OCI-LY1 (cell line): ENCODE measurements at regions not wholly inside any gene's neighbourhood (a gene's known extent, or its start where the extent isn't known, plus 50 kb on each side); places are given as distances from the start of the nearest gene placed in this dataset.

Experiments
- H2AFZ ChIP-seq: fragments of 200-600 bp; sonication (generic), shearing (Covaris generic); 2 replicates; pipeline ENCODE4 v1.6.0; 2014; ENCODE audit warnings: antibody characterized with exemption, mild to moderate bottlenecking, low read length
- H3F3A ChIP-seq: fragments of 200-600 bp; sonication (generic), shearing (Covaris generic); 2 replicates; pipeline ENCODE4 v1.6.0; 2014; ENCODE audit warnings: mild to moderate bottlenecking, antibody characterized with exemption, low read length, moderate library complexity; ENCODE audit not compliant: insufficient read depth
- H3K27ac ChIP-seq: fragments of 200-600 bp; sonication (generic); 2 replicates; pipeline ENCODE4 v1.5.1; 2014; ENCODE audit warnings: low read length, mixed run types, mild to moderate bottlenecking, low read depth; ENCODE audit not compliant: poor library complexity, severe bottlenecking
- H3K27me3 ChIP-seq: fragments of 200-600 bp; sonication (generic); 2 replicates; pipeline ENCODE4 v1.6.0; 2014; ENCODE audit warnings: antibody characterized with exemption, mild to moderate bottlenecking, low read length, moderate library complexity; ENCODE audit not compliant: insufficient read depth
- H3K36me3 ChIP-seq: fragments of 200-600 bp; sonication (generic); 2 replicates; pipeline ENCODE4 v1.6.1; 2014; ENCODE audit warnings: mild to moderate bottlenecking, antibody characterized with exemption, low read length, moderate library complexity, mixed read lengths; ENCODE audit not compliant: insufficient read depth
- H3K4me1 ChIP-seq: fragments of 200-600 bp; sonication (generic); 2 replicates; pipeline ENCODE4 v1.5.1; 2014; ENCODE audit warnings: mild to moderate bottlenecking, low read length, moderate library complexity; ENCODE audit not compliant: insufficient read depth, severe bottlenecking
- H3K4me2 ChIP-seq: fragments of 200-600 bp; sonication (generic), shearing (Covaris generic); 2 replicates; pipeline ENCODE4 v1.6.1; 2014; ENCODE audit warnings: low read length
- H3K4me3 ChIP-seq: fragments of 200-600 bp; sonication (generic); 2 replicates; pipeline ENCODE4 v1.5.1; 2014; ENCODE audit warnings: low read length, low read depth, mild to moderate bottlenecking, mixed read lengths; ENCODE audit not compliant: poor library complexity, severe bottlenecking
- H3K79me2 ChIP-seq: fragments of 200-600 bp; shearing (Covaris generic); 2 replicates; pipeline ENCODE4 v1.6.1; 2016; ENCODE audit warnings: mixed run types, low read length, mixed read lengths; ENCODE audit not compliant: insufficient read depth
- H3K9ac ChIP-seq: fragments of 200-600 bp; sonication (generic), shearing (Covaris generic); 2 replicates; pipeline ENCODE4 v1.6.1; 2014; ENCODE audit warnings: mild to moderate bottlenecking, low read length, mixed read lengths
- H3K9me2 ChIP-seq: fragments of 200-600 bp; sonication (generic), shearing (Covaris generic); 2 replicates; pipeline ENCODE4 v1.6.1; 2014; ENCODE audit warnings: low read depth, mild to moderate bottlenecking, low read length, mixed read lengths
- H3K9me3 ChIP-seq: fragments of 200-600 bp; shearing (Covaris generic); 2 replicates; pipeline ENCODE4 v1.6.1; 2014; ENCODE audit warnings: low read length, mixed read lengths
- H4K20me1 ChIP-seq: fragments of 200-600 bp; sonication (generic), shearing (Covaris generic); 2 replicates; pipeline ENCODE4 v1.6.0; 2016; ENCODE audit warnings: mild to moderate bottlenecking, low read length; ENCODE audit not compliant: insufficient read depth
- EZH2 ChIP-seq: fragments of 200-600 bp; sonication (generic), shearing (Covaris generic); IDR thresholded peaks from 2 replicates; pipeline ENCODE4 v1.8.0; 2017; ENCODE audit warnings: borderline replicate concordance, mixed run types, mild to moderate bottlenecking, antibody characterized with exemption, low read length, moderate library complexity, mixed read lengths
- TF ChIP-seq, protein P1 (sequence below): fragments of 200-600 bp; sonication (generic), shearing (Covaris generic); IDR thresholded peaks from 2 replicates; pipeline ENCODE4 v1.5.1; 2017; ENCODE audit warnings: mild to moderate bottlenecking, antibody characterized with exemption, low read length, moderate library complexity, mixed read lengths

DNA sequence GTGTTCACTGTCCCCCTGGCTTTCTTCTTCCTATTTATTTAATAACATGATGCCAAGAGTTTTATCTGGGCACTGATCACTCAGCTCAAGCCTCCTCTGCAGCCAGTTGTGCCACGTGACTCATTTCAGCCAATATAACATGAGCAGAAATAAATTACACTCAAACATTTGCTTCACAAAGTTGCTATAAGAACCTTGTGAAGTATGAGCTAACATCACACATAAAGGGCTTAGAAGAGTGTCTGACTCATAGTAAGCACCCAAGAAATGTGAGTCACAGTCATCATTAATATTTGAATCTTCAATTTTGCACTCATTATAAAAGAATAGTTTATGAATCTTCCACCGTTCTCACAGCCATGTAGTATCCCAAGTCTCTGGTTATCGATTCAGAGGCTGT, 414.6 kb upstream of the NPVF start:
- Histone ChIP-seq H3K79me2 (no peaks in the 10 kb centered on the region), H3K27ac (no peak overlapping the region), H3K4me3 (no peak overlapping the region), H3K9me2 (no peaks in the 10 kb centered on the region), H3K4me2 (no peak overlapping the region), H3K9ac (no peak overlapping the region), H3F3A (no peaks in the 10 kb centered on the region), H4K20me1 (no peaks in the 10 kb centered on the region), H3K36me3 (no peaks in the 10 kb centered on the region), H3K27me3 (no peaks in the 10 kb centered on the region), H2AFZ (no peak overlapping the region), H3K9me3 (no peaks in the 10 kb centered on the region), H3K4me1 (no peaks in the 10 kb centered on the region)
- TF ChIP-seq, protein P1, sequence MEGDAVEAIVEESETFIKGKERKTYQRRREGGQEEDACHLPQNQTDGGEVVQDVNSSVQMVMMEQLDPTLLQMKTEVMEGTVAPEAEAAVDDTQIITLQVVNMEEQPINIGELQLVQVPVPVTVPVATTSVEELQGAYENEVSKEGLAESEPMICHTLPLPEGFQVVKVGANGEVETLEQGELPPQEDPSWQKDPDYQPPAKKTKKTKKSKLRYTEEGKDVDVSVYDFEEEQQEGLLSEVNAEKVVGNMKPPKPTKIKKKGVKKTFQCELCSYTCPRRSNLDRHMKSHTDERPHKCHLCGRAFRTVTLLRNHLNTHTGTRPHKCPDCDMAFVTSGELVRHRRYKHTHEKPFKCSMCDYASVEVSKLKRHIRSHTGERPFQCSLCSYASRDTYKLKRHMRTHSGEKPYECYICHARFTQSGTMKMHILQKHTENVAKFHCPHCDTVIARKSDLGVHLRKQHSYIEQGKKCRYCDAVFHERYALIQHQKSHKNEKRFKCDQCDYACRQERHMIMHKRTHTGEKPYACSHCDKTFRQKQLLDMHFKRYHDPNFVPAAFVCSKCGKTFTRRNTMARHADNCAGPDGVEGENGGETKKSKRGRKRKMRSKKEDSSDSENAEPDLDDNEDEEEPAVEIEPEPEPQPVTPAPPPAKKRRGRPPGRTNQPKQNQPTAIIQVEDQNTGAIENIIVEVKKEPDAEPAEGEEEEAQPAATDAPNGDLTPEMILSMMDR: no peak
- no peak for TF ChIP-seq EZH2

DNA sequence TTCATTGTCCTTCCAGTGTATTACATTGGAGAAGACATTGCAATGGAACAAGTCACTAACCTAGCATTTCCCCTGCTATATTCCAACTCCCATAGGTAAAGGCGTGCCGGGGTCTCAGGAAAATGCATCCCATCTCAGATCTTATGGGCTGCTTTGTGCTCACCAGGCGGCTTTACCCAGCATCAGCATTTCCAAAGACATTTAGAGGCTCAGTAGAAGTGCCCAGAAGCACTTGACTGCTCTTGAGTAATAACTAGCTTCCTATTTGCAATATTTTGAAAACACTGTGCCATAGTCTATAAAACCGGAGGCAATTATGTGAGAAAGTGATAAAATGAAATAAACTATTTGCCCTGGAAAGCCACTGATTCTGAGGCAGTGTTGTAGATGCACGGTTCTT, 415.0 kb upstream of the NPVF start:
- no peaks in the 10 kb centered on the region for H3K27me3 ChIP-seq
- H3K27ac ChIP-seq: no peak overlapping the region
- no peak overlapping the region for H3K4me3 ChIP-seq
- no peaks in the 10 kb centered on the region for H3K4me1 ChIP-seq
- H3F3A ChIP-seq: no peaks in the 10 kb centered on the region
- H3K79me2 ChIP-seq: no peaks in the 10 kb centered on the region
- H4K20me1 ChIP-seq: no peaks in the 10 kb centered on the region
- H3K9me3 ChIP-seq: no peaks in the 10 kb centered on the region
- no peaks in the 10 kb centered on the region for H3K36me3 ChIP-seq
- H2AFZ ChIP-seq: no peak overlapping the region
- no peak overlapping the region for H3K9ac ChIP-seq
- no peaks in the 10 kb centered on the region for H3K9me2 ChIP-seq
- TF ChIP-seq, protein P1: no peak
- TF ChIP-seq EZH2: no peak
- H3K4me2 ChIP-seq: no peak overlapping the region

DNA sequence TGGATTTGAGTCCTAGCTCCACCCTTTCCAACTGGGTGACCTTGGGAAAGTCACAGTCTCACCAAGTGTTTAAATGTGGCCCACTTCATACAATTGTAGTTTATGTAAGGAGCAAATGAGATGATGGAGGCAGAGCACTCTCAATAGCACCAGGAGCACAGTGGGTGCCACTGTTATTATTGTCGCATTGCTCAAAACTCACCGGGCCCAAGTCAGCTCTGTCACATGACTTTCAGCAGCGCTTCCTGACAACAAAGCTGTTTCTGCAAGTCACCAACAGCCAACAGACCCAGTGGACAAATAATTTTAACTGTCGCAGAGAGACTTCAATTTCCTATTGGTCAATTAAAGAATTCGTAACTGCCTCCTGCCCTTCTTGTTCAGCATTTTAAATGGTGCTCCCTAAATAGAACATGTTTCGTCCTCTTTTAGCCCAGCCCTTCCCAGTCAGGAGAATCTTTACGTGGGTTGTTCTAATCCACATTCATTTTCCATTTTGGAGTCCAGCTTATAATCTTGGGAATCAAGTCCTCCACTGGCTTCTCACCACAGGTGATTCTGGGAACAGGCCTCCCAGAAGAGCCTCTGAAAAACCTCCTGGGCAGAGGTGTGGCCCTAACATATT, 415.6 kb upstream of the NPVF start:
- Histone ChIP-seq H3K4me2 (no peak overlapping the region), H4K20me1 (no peaks in the 10 kb centered on the region), H3K36me3 (no peaks in the 10 kb centered on the region), H3F3A (no peaks in the 10 kb centered on the region), H3K9me2 (no peaks in the 10 kb centered on the region), H3K4me1 (no peaks in the 10 kb centered on the region), H3K79me2 (no peaks in the 10 kb centered on the region), H3K27me3 (no peaks in the 10 kb centered on the region), H2AFZ (no peak overlapping the region), H3K4me3 (no peak overlapping the region), H3K9ac (no peak overlapping the region), H3K27ac (no peak overlapping the region), H3K9me3 (no peaks in the 10 kb centered on the region)
- no peak for TF ChIP-seq EZH2
- TF ChIP-seq, protein P1: no peak
